K562 (cell line): ENCODE measurements at regions not wholly inside any gene's neighbourhood (a gene's known extent, or its start where the extent isn't known, plus 50 kb on each side); places are given as distances from the start of the nearest gene placed in this dataset.

Experiments
- ATAC-seq: fragments of 200-7000 bp; cut with Tn5 transposase; 3 replicates; pipeline ENCODE4 v1.9.1; 2020; ENCODE audit warnings: moderate library complexity
- BruUV-seq: library from RNA; stranded (reverse); fragments of 400-500 nt; replicated peaks from 2 replicates; lab custom pipeline; 2021; lab: Mats Ljungman, UMichigan
- CTCF ChIA-PET: fragments of 300-600 bp; formaldehyde crosslinking; extraction: SDS; loops from one replicate; lab custom pipeline; 2021; ENCODE audit warnings: low intra/inter-chr PET ratio; lab: Yijun Ruan, JAX
- POLR2A ChIA-PET: fragments of 300-600, 350-650 bp; sonication (Branson Sonifier 250); formaldehyde crosslinking; extraction: SDS; loops from one replicate; lab custom pipeline; 2021; ENCODE audit warnings: antibody characterized with exemption, inconsistent platforms; lab: Yijun Ruan, JAX
- DNase-seq, 4 experiments: peaks; one replicate each; pipeline versions ENCODE4 v3.0.0 to v3.0.0-alpha.2; 2011 to 2018; ENCODE audit warnings: low spot score in 3 of 4, mixed read lengths in 3 of 4; ENCODE audit errors: extremely low read depth in 1 of 4
- FAIRE-seq: peaks from 2 replicates; lab custom pipeline; 2011; peaks lifted over from hg19 to GRCh38; lab: Jason Lieb, UNC
- H2AFZ ChIP-seq: 2 replicates; pipeline ENCODE4 v1.6.0; 2011; ENCODE audit warnings: low read depth, low read length, control low read depth, inconsistent platforms
- H3K27ac ChIP-seq: fragments of 200-600 bp; 3 replicates; pipeline ENCODE4 v1.8.0; 2011; ENCODE audit warnings: low read depth, mild to moderate bottlenecking, control low read depth, inconsistent platforms, low read length, moderate library complexity, mixed read lengths; ENCODE audit errors: extremely low read depth
- H3K27me3 ChIP-seq, 2 experiments: fragments of 300-600 bp in 1 of 2; 2 replicates in 1 of 2; 3 replicates in 1 of 2; pipeline versions ENCODE4 v1.6.0 to v1.8.0; 2011; ENCODE audit warnings: inconsistent platforms in 2 of 2, low read length in 2 of 2, mild to moderate bottlenecking in 1 of 2, mixed read lengths in 1 of 2, moderate library complexity in 1 of 2; ENCODE audit not compliant: control insufficient read depth in 2 of 2, insufficient read depth in 2 of 2
- H3K36me3 ChIP-seq: fragments of 300-600 bp; 3 replicates; pipeline ENCODE4 v1.8.0; 2011; ENCODE audit warnings: mild to moderate bottlenecking, low read length, inconsistent platforms; ENCODE audit not compliant: control insufficient read depth, insufficient read depth
- H3K4me1 ChIP-seq, 2 experiments: fragments of 200-600 bp in 1 of 2; replicated peaks in 1 of 2; 2 replicates in 1 of 2; 3 replicates in 1 of 2; pipeline versions ENCODE4 v1.5.1 to v1.8.0; 2011; ENCODE audit warnings: inconsistent platforms in 2 of 2, low read length in 2 of 2, mild to moderate bottlenecking in 1 of 2, mixed read lengths in 1 of 2, moderate library complexity in 1 of 2; ENCODE audit not compliant: control insufficient read depth in 2 of 2, insufficient read depth in 2 of 2
- H3K4me2 ChIP-seq: 2 replicates; pipeline ENCODE4 v1.6.1; 2011; ENCODE audit warnings: low read length, control low read depth, inconsistent platforms, mixed read lengths; ENCODE audit not compliant: insufficient read depth
- H3K4me3 ChIP-seq: fragments of 200-600 bp; sonication (generic), shearing (Covaris generic); 2 replicates; pipeline ENCODE4 v1.5.1; 2016; ENCODE audit warnings: control low read depth, inconsistent platforms
- H3K79me2 ChIP-seq: fragments of 200-600 bp; 3 replicates; pipeline ENCODE4 v1.8.0; 2011; ENCODE audit warnings: low read length, inconsistent platforms; ENCODE audit not compliant: control insufficient read depth, insufficient read depth
- H3K9ac ChIP-seq, 2 experiments: 2 replicates each; pipeline versions ENCODE4 v1.6.0 to v1.6.1; 2011; ENCODE audit warnings: low read depth in 2 of 2, low read length in 2 of 2, control low read depth in 1 of 2, inconsistent platforms in 1 of 2, mild to moderate bottlenecking in 1 of 2, mixed read lengths in 1 of 2; ENCODE audit not compliant: insufficient read depth in 1 of 2
- H3K9me1 ChIP-seq: one replicate; pipeline ENCODE4 v1.6.0; 2011; ENCODE audit warnings: inconsistent platforms, mild to moderate bottlenecking, low read length, moderate library complexity; ENCODE audit not compliant: control insufficient read depth, insufficient read depth
- H3K9me3 ChIP-seq: replicated peaks from 2 replicates; pipeline ENCODE4 v1.5.1; 2011; ENCODE audit warnings: low read depth, low read length, inconsistent platforms; ENCODE audit not compliant: control insufficient read depth, insufficient read depth
- H4K20me1 ChIP-seq: replicated peaks from 2 replicates; pipeline ENCODE4 v1.6.1; 2011; ENCODE audit warnings: low read length, inconsistent platforms, mixed read lengths; ENCODE audit not compliant: control insufficient read depth, insufficient read depth
- in situ Hi-C: fragments of 300-500 bp; cut with MboI; formaldehyde crosslinking; loops from 4 replicates; pipeline ENCODE4 v1.15.0; 2018; ENCODE audit warnings: inconsistent platforms, mixed read lengths
- intact Hi-C: fragments of 100-400 bp; cut with micrococcal nuclease; formaldehyde crosslinking; loops from 2 replicates; pipeline ENCODE4 v1.14.2; 2022
- TF ChIP-seq, protein P1 (sequence below): IDR thresholded peaks from 3 replicates; pipeline ENCODE4 v1.6.1; 2011; ENCODE audit warnings: borderline replicate concordance, mild to moderate bottlenecking, moderate library complexity; ENCODE audit not compliant: insufficient read length; ENCODE audit errors: extremely low read depth
- TF ChIP-seq, protein P2 (sequence below), 2 experiments: IDR thresholded peaks; 2 replicates each; pipeline ENCODE4 v1.6.1; 2012; ENCODE audit warnings: improper control_type of control experiment in 2 of 2, low read depth in 2 of 2, low read length in 2 of 2, borderline replicate concordance in 1 of 2

DNA sequence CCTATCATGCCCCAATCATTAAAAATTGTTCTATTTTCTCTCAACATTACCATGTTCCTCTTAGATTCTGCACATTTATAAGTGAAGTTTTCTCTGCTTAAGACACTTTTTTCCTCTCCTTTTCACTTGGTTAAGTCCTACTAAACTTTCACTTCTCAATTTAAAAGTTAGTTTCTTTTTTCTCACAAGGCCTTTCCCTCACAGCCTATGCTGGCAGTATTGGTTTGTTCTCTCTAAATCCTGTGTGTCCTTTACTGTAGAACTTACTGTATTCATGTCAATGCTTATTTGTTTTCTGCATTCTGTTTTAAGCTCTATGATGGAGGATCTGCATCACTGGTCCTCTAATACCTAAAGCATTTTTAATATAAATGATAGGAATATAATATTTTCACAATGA, 2816.6 kb downstream of the PCDH9 start:
- H3K4me3 ChIP-seq = no peak overlapping the region
- no peaks in the 10 kb centered on the region for H3K9me3 ChIP-seq
- DNase-seq = no peak
- H3K79me2 ChIP-seq = no peaks in the 10 kb centered on the region
- H2AFZ ChIP-seq = no peak overlapping the region
- no TSS peak for BruUV-seq
- ATAC-seq = no peak
- no peak overlapping the region for H3K9ac ChIP-seq
- no peak for FAIRE-seq
- CTCF ChIA-PET = no interaction called here
- in situ Hi-C loops (no loop called here), intact Hi-C loops (no loop called here)
- no peaks in the 10 kb centered on the region for H3K27me3 ChIP-seq
- no peaks in the 10 kb centered on the region for H3K36me3 ChIP-seq
- H3K4me2 ChIP-seq = no peak overlapping the region
- TF ChIP-seq, protein P1, sequence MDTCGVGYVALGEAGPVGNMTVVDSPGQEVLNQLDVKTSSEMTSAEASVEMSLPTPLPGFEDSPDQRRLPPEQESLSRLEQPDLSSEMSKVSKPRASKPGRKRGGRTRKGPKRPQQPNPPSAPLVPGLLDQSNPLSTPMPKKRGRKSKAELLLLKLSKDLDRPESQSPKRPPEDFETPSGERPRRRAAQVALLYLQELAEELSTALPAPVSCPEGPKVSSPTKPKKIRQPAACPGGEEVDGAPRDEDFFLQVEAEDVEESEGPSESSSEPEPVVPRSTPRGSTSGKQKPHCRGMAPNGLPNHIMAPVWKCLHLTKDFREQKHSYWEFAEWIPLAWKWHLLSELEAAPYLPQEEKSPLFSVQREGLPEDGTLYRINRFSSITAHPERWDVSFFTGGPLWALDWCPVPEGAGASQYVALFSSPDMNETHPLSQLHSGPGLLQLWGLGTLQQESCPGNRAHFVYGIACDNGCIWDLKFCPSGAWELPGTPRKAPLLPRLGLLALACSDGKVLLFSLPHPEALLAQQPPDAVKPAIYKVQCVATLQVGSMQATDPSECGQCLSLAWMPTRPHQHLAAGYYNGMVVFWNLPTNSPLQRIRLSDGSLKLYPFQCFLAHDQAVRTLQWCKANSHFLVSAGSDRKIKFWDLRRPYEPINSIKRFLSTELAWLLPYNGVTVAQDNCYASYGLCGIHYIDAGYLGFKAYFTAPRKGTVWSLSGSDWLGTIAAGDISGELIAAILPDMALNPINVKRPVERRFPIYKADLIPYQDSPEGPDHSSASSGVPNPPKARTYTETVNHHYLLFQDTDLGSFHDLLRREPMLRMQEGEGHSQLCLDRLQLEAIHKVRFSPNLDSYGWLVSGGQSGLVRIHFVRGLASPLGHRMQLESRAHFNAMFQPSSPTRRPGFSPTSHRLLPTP = no peak
- TF ChIP-seq, protein P2, sequence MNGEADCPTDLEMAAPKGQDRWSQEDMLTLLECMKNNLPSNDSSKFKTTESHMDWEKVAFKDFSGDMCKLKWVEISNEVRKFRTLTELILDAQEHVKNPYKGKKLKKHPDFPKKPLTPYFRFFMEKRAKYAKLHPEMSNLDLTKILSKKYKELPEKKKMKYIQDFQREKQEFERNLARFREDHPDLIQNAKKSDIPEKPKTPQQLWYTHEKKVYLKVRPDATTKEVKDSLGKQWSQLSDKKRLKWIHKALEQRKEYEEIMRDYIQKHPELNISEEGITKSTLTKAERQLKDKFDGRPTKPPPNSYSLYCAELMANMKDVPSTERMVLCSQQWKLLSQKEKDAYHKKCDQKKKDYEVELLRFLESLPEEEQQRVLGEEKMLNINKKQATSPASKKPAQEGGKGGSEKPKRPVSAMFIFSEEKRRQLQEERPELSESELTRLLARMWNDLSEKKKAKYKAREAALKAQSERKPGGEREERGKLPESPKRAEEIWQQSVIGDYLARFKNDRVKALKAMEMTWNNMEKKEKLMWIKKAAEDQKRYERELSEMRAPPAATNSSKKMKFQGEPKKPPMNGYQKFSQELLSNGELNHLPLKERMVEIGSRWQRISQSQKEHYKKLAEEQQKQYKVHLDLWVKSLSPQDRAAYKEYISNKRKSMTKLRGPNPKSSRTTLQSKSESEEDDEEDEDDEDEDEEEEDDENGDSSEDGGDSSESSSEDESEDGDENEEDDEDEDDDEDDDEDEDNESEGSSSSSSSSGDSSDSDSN (IDR thresholded peaks at IDR 0.05; ENCODE audit: borderline replicate concordance in 1 of 2, low read depth in 2 of 2, low read length in 2 of 2) = no peak
- no peaks in the 10 kb centered on the region for H3K9me1 ChIP-seq
- no peaks in the 10 kb centered on the region for H4K20me1 ChIP-seq
- POLR2A ChIA-PET = no interaction called here
- H3K27ac ChIP-seq = no peak overlapping the region
- no peaks in the 10 kb centered on the region for H3K4me1 ChIP-seq
